GM19467 (cell line): ENCODE measurements at regions not wholly inside any gene's neighbourhood (a gene's known extent, or its start where the extent isn't known, plus 50 kb on each side); places are given as distances from the start of the nearest gene placed in this dataset.
"Not testable (repeated sequence)": the region's sequence is repeated elsewhere in the genome, so short reads cannot be mapped to it uniquely, and the experiment has no call there.

Experiments
- ATAC-seq: cut with Tn5 transposase; IDR thresholded peaks from one replicate; pipeline ENCODE4 v1.9.1; 2021; ENCODE audit warnings: mild to moderate bottlenecking, moderate library complexity; ENCODE audit not compliant: unreplicated experiment

DNA sequence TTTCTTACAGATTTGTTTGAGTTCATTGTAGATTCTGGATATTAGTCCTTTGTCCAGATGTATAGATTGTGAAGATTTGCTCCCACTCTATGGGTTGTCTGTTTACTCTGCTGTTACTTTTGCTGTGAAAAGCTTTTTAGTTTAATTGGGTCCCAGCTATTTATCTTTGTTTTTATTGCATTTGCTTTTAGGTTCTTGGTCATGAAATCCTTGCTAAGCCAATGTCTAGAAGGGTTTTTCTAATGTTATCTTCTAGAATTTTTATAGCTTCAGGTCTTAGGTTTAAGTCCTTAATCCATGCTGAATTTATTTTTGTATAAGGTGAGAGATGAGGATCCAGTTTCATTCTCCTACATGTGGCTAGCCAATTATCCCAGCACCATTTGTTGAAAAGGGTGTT is 81.2 kb upstream of the NDST4 start:
- ATAC-seq: not testable (repeated sequence)

- ATAC-seq: no peak
Observed at GRCh38 chr4:115190529-115190928, 77.1 kb upstream of the NDST4 start.

GRCh38 chr4:115187136-115187535 is 73.7 kb upstream of the NDST4 start:
- ATAC-seq: no peak

- ATAC-seq: not testable (repeated sequence)
Observed at GRCh38 chr4:115179438-115180062, 66.1 kb upstream of the NDST4 start.

GRCh38 chr4:115178687-115179086 is 65.3 kb upstream of the NDST4 start:
- ATAC-seq: not testable (repeated sequence)

DNA sequence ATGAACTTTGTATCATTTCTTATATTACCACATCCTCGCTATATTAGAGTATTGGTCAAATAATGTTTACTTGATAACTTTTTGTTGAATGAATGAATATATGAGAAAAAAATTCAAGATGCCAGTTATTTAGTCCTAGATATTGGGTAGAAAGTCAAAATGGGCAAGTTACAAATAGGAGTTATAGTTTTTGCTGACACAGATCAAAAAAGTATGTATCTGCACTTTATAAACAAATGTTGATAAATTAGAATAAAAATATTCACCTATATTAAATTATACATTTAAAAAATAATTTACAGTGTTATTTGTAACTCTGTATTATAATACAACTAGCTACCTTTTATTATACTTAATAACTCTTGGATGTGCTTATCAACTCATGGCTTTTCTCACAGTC is 57.8 kb upstream of the NDST4 start:
- no peak for ATAC-seq

DNA sequence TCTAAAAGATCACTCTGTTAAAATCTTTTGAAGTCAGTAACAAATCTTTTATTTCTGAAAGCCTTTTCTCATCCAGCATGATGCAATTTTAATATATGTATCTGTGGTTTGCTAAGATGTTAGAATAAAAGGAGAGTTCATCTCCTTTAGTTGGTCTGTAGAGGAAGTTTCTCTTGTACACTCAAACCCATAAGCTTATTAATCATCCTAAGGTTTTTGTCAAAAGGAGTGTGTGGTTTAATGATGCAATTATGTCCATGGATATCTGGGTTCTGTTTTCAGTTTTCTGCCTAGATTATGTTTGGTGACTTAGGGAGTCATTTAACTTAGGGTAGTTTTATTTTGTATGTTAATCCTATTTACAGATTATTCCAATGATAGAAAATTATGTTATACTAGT is 52.1 kb upstream of the NDST4 start:
- no peak for ATAC-seq
